HG03565 (cell line): ENCODE measurements at regions not wholly inside any gene's neighbourhood (a gene's known extent, or its start where the extent isn't known, plus 50 kb on each side); places are given as distances from the start of the nearest gene placed in this dataset.

Source experiments
- ATAC-seq: cut with Tn5 transposase; IDR thresholded peaks from one replicate; pipeline ENCODE4 v1.9.1; 2021; ENCODE audit warnings: mild to moderate bottlenecking, moderate library complexity; ENCODE audit not compliant: unreplicated experiment

DNA sequence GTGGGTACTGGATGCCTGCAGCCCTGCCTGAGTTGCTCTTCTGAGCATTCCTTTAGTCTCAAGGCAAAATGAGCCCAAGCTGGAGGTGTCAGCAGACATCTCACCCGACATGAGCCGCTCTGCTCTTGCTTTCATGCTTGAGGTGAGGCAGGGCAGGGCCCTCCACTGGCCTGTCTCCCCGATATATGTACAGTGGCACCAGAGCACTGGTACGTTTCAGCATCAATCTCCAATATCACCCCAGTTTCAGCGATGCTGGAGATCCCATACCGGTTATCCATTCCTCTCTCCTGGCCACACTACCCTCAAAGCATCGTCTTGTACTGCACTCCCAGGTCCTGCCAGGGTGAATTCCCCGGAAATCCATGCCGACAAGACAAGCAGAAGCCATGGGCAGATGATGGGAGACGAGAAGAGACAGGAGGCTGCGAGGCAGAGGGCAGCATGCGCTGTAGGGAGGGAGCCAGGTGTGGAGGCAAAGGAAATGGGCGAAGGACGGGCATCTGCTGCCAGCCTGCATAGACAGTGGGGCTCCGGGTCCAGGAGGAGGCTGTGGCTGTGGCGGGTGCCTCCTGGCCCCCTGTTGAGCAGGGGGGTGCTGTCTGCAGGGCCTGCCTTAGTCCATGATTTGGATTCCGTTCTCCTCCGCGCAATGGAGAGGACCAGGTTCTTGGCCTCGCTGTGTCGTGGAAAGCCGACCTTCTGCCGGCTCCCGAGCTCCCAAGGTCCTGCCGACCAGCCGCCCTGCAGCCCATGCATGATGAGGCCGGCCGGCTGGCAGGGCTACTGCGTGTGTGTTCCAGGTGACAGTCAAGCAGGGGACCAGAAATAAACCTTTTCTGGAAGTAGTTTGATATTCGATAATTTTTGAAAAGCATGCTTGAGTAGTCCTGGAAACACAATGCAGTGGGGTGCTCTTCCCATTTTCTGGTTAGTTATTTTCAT lies 152.2 kb upstream of the IRX2 start:
- ATAC-seq = no peak

DNA sequence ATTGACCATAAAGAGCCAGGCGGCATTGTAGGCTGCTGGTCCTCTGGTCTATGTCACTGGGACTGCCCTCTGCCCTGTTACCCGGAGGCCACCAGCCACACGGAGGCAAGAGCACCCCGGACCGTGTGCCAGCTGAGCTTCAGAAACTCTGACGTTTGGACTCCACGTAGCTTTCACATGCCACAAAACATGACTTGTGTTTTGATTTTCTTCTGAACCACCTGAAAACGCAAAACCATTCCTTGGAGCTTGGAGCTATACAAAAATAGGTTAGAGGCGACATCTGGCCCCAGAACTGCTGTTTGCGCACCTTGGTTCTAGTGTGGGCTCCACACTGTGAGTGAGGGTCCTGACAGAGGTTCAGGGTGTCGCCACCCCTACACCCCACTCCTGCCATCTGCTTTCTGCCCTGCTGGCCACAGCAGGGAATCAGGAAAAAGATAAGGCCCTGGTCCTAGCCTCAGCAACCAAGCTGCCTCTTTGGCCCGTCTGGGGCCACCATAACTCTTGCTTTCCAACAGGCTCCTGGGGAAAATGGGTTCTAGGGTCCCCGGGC lies 151.3 kb upstream of the IRX2 start:
- ATAC-seq = no peak

DNA sequence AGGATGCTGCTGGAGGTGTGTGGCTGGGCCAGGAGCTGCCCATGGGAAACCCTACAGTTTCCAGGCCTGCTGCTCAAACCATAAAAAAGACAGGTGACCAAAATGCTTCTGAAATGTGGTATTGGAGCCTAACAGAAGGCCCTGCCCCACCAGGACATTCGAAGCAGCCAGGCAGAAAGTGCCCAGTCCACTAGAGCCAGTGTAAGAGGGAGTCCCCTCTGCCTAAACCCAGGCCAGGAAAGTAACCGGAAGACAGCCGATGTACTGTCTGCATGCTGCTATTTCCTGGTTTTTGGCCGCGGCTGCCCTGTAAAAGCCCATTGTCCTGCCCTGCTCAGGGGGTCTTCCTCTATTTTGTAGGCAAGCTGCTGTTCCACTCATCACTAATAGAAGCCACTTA lies 150.7 kb upstream of the IRX2 start:
- no peak for ATAC-seq

DNA sequence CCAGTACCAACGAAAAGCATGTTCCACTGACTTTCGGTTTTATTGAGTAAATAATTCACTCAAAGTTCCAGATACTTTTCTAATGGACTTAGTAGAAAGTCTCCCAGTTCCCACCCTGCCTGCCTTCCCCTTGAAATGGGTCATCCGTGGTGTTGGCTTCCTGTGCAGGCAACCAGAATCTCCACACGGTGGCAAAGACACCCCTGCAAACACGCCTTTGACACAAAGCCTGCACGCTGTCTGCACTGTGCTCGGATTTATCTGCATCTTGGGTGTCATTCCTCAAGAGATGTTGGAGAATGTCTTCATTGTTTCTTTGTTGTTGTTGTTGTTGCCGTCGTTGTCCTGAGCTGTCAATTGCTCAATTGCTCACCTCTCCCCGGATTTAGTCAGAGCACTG lies 150.0 kb upstream of the IRX2 start:
- ATAC-seq = no peak

DNA sequence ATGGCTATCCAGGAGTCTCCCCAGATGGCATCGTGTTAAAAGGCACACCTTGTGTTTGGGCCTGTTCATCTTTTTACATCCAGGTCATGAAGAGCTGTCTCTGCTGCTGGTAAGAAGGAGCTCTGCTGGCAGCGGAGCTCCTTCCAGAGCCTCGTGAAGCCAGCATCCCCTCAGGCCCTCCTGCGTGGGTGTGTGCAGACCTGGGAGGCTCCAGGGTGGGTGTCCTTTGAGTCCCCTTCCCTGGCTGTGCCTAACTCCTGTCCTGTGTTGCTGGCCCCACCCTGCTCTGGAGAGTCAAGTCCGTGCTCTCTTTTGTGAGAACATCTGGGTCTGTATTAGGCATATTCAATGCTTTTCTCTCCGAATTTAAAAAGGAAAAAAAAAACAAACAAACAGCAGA lies 149.6 kb upstream of the IRX2 start:
- no peak for ATAC-seq

DNA sequence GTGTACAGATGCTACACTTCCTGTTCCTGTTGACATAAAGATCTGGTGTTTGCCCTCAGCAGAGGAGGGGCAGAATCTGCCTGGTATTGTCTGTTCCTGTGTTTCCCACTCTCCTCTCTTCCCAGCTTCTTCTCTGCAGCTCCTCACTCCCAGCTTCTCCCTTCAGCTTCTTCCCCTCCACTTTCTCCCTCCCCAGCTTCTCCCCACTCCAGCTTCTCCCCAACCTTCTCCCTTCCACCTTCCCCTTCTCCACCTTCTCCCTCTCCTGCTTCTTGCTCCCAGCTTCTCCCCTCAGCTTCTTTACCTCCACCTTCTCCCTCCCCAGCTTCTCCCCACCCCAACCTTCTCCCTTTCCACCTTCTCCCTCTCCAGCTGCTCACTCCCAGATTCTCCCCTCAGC lies 148.9 kb upstream of the IRX2 start:
- no peak for ATAC-seq

DNA sequence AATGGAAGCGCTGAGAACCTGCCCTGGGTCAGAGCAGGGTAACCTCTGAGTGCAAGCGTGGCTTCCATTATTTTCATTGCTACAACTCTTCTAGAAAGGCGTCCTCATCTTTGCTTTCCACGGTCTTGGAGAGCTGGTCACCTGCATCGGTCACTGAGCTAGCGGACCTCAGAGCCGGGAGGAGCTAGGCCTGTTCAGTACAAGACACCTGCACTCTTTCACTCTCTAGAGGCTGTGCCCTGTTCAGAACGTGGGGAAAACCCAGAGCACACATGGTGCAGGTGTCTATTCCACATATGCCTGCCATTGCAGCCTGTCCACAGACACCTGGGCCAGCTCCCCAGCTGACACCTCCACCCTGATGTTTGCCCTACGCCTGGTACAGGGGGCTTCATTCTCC lies 147.8 kb upstream of the IRX2 start:
- no peak for ATAC-seq

DNA sequence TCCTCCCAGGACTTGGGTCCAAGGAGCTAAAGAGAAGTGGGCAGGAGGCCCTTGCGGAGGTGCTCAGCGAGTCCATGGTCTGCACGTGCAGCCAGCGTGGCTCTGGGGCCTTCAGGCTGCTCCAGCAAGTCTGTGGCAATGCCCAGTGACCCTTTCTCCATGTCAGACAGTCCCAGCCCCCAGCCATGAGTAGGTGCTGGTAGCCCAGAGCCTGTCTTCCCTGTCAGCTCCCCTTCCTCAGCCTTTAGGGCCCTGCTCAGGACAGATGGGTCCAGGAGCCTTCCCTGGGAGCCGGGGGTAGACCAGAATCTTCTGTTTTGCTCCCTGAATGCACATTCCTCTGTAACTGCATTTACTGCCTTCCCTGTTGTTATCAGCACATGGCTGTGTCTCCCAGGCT lies 147.2 kb upstream of the IRX2 start:
- ATAC-seq = no peak

DNA sequence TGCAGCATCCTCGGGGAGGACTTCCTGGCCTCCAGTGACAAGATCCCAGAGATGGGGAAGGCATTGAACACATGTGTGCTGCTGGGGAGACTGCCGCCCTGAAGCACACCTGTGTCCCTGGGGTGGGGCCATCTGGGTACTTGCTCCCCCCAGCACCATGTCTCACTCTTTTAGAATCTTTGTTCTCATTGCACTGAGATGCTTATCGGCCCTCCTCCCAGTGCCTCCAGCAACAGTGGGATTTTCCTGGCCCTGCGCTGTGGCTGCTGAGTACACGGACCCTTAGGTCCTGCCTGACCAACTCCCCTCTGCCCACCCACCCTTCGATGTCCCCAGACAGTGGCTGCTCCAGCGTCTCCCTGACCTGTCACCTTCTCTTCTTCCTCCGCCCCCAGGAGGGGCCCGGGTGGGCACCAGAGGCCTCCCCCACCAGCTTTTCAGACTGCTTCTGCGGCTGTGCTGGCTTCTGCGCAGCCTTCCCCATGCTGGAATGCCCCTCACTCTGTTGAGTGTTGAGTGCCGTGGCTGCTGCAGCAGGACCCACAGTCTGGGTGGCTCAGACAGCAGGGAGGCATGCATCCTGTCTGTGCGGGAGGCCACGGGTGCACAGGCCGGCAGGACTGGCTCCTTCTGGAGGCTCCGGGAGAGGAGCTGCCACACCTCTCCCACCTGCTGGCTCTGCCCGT lies 145.9 kb upstream of the IRX2 start:
- no peak for ATAC-seq

DNA sequence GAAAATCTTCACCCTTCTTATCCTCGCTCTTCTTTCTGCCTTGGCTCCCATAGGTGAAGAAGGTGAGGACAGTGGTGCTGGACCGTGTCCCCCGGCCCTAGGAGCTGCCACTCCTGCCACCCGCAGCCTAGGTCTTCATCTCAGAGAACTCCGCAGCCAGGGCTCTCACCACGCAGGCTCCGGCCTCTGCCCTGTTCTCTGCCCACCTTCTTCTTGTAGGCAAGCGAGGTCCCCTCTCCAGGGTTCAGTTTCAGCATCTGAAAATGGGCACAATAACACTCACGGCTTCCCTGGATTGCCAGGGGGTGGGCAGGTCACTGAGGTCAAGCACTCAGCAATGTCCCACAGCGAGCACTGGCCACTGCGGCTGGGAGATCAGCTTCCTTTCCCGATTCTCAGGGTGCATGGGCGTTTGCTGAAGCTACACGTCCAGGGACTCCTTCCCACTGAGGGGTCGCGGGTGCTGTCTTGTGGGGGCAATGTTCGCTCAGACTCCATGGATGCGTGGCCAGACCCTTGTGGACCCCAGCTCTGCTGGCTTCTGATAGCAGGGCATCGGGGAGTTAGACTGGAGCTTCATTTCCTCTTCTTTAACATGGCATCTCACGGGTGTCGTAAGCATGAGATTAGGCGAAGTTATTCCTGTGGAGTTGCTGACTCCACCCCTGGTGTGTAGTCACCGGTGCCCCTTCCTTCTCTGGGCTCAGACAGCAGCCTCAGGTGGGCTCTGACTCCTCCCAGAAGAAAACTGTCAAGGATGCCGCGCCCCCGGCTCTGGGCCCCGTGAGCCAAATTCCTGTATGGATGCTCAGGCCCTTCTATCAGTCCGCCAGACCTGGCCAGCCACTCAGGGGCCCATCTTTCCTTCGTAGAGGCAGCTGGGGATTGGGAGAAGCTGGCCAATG lies 145.1 kb upstream of the IRX2 start:
- no peak for ATAC-seq

DNA sequence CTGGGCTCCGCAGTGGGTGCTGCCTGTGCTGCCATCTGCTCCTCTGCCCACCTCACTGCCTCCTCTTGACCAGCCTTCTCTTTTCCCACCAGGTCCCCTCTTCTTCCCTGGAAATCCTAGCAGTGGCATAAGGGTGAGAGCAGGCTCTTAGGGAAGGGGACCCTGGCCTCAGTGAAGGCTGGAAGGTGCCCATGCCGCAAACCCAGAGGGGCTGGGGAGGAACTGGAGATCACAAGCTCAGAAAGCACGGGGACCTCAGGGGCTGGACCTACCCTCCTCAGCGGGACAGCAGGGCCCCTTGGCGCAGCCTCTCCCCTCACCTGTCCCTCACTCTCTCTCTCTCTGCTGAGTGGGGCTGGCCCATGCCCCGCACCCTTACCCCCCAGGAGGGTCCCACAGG lies 144.4 kb upstream of the IRX2 start:
- ATAC-seq = no peak

DNA sequence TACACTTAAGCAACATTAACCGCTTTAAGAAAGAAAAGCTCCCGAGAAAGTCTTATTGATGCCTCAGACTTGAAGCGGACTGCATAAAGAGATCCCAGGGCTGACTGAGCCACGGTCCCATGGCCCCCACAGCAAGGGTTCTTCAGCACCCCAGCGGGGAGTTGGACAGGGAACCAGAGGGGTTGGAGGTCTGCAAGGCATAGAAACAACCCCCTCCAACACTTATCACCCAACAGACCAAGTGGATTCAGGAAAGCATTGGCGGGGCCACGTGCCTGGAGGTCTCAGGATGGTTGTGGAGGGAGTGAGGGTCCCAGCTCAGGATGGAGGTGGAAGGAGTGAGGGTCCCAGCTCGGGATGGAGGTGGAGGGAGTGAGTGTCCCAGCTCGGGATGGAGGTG lies 143.7 kb upstream of the IRX2 start:
- ATAC-seq = no peak

DNA sequence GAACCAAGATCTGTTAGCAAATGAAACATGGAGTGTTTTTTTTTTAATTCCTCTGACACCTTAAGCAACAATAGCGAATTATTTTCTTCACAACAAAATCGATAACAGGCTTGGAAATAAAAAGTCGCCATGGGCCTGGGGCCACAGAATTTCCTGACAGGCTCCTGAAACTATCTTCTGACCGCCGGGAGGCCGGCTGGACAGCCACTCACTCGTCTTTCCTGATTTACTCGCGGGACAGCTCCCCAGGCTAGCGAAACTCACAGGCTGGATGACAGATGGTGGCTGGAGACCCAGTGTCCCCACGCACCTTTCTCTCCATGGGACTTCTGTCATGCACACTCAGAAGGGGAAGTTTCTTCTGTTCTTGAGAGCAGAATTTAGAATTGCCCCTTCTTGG lies 143.3 kb upstream of the IRX2 start:
- no peak for ATAC-seq

DNA sequence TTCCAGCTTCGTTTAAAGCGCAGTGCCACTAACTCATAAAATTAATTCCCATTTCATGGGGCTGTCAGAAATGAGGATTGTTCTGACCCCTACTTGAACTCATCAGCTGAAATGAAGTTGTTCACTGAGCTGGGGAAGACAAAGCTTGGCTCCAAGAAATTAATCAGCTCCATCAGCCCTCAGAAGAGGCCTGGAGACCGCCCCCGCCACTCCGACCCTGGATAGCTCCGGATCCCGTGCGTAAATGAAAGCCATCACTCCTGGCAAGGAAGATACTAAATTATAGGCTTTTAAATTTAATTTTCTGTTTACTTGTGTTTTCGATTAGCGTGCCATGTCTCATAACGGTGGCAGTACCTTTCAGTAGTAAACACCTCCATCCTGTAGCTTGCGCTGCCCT lies 142.8 kb upstream of the IRX2 start:
- ATAC-seq = no peak

DNA sequence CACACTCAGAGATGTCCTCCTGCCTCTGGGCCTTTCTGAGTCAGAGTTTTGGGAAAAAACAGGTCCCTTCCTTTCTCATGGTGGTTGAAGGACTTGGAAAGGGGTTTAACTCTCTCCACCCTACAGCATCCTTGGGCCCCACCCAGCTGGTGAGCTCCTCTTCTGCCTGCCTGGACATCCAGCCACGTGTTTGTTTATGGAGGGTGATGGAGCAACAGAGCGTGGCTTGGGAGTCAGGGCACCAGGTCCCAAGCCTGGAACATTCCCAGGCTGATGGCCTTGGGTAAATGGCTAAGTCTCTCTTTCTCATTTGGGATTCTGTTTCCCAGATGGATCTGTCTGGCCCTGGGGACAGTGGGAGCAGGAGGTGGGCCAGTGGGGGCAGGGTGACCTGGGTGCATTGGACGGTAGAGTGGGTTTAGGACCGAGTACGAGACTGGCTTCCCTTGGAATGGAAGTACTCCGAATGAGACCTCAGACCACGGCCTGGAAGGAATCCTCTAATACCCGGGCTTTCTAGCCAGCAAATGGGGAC lies 141.1 kb upstream of the IRX2 start:
- ATAC-seq = no peak

DNA sequence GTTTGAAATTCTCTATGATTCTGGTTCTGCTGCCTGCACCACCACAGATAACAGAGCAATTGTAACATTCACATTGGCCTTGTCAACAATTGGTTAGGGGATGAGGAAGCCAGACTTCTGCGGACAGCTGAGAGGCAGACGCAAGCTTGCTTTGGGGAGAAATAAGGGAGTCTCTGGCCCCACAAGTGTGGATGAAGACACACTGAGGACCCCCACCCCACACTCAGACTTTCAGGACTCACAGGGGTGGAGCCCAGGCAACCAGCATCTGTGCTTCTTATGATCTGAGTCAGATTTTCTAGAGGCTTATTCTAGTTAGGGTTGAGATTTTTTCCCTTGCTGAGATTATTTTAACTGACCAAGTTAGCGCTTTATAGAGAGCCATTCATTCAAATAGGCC lies 140.3 kb upstream of the IRX2 start:
- ATAC-seq = no peak

DNA sequence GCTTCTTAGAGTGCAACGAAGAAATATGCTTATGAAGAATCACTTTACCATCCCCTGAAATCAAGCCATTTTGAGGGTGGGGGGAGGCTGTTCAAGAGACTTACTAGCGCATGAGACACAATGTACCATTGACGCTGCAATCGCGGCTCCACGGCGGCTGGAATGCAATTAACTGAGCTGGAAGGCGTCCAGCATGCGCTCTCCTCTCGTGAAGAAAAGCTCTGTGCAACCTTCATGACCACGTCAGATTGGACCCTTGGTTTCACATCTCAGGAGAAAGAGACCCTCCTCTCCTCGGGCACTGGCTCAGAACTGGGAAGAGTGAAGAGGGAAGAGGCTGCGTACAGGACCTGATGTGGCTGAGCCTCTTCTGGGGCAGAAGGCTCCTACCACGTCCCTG lies 138.5 kb upstream of the IRX2 start:
- ATAC-seq = no peak

DNA sequence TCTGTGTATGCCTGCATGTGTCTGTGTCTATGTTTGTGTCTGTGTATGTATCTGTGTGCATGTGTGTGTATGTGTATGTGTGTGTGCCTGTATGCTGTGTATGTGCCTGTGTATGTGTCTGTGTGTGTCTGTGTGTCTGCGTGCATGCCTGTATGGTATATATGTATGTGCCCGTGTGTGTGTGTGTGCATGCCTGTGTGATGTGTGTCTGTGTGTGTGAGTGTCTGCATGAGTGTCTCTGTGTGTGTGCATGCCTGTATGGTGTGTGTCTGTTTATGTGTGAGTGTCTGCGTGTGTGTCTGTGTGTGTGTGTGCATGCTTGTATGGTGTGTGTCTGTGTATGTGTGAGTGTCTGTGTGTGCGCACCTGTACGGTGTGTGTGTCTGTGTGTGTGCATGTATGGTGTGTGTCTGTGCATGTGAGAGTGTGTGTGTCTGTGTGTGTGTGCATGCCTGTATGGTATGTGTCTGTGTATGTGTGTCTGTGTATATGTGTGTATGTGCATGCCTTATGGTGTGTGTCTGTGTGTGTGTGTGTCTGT lies 137.1 kb upstream of the IRX2 start:
- ATAC-seq = no peak

DNA sequence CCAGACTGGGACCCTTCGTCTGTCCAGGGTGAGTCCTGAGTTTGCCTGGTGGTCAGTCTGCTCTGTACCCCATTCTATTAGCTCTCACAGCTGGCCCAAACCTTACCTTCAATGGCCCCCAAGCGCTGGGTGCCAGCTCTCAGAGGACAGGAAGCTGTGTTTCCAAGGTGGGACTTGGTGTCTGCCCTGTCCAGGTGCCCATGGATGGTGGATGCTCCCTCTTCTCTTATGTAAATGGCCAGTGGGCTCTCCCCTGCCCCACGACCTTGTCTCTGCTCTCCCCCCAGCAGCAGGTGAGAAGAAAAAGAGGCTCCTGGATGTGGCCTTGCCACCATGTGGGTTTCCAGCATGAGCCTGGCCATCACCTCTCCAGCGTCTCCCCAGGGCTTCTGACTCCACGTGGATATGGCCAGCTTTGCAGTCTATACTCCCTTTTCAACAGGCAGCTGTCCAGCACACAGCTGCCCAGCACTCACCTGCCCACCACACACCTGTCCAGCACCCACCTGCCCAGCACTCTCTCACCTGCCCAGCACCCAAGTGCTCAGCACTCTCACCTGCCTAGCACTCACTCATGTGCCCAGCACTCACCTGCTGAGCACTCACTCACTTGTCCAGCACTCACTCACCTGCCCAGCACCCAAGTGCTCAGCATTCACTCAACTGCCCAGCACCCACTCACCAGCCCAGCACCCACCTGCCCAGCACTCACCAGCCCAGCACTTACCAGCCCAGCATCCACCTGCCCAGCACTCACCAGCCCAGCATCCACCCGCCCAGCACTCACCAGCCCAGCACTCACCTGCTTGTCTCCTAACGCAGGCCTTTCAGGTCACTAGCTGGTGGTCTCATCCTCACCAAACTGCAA lies 136.2 kb upstream of the IRX2 start:
- no peak for ATAC-seq

DNA sequence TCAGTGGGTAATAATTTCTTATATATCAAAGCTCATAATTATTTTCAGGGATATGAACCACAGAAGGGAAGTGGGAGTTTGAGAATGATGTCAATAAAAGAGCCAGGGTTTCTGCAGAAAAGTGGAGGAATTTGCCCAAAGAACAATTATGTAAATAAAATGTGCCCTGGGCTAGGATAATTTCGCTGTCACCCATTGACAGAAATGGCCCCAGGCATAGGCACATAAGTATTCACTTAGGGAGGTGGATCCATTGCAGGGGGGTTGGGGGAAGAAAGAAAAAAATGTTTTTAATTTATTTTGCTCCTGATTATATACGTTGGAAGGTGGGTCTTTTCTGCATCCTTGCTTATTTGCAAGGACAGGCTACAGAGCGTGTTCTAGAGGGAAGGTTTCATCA lies 135.1 kb upstream of the IRX2 start:
- no peak for ATAC-seq
